ENCODE measurements at regions not wholly inside any gene's neighbourhood (a gene's known extent, or its start where the extent isn't known, plus 50 kb on each side); places are given as distances from the start of the nearest gene placed in this dataset.

DNA sequence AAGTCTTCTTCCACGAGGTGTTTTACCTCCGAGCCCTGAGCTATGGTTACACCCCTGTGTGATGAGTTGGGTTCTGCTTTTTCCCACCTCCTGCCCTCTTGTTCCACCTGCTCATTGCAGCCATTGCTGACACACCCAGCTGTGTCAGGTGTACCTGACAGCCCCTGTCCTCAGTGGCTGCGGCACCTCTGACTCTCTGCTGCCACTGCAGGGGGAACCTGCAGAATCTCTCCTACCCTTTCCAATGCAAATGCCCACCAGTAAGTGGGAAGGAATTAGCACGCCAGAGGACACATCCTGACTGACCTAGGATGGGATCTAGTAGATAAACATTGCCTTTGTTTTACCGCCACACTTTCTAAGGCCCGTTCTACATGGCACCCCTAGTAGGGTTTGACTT lies 600.9 kb upstream of the MKI67 start:
- Histone ChIP-seq H3K27ac (ENCODE audit: low read depth in 2 of 2, low read length in 1 of 2) (no peak overlapping the region), H3F3A (replicated peaks; ENCODE audit: insufficient read depth) (no peaks in the 10 kb centered on the region), H3K36me3 (replicated peaks in 1 of 2; ENCODE audit: control insufficient read depth in 1 of 2, insufficient read depth in 2 of 2, low read length in 1 of 2) (no peaks in the 10 kb centered on the region), H3K4me1 (ENCODE audit: control insufficient read depth in 1 of 2, insufficient read depth in 2 of 2, low read depth in 1 of 2, low read length in 1 of 2) (no peaks in the 10 kb centered on the region), H3K27me3 (ENCODE audit: insufficient read depth) (no peaks in the 10 kb centered on the region), H3K79me2 (ENCODE audit: insufficient read depth) (no peaks in the 10 kb centered on the region), H3K4me3 (ENCODE audit: low read depth in 2 of 2, low read length in 1 of 2) (no peak overlapping the region), H3K9me3 (no peaks in the 10 kb centered on the region), H3K9me2 (no peaks in the 10 kb centered on the region), H3K9ac (no peak overlapping the region), H4K20me1 (ENCODE audit: insufficient read depth) (no peaks in the 10 kb centered on the region), H3K4me2 (no peak overlapping the region), H2AFZ (ENCODE audit: low read depth) (no peak overlapping the region)
- 29% methylated on average over 6 of the region's 6 CpGs for WGBS (ENCODE audit: low lambda C conversion rate)
- no peak for DNase-seq
- ChIA-PET CTCF (interaction anchor here (0.8 kb wide), 1 partner anchor 13 kb away, joined by 3 read pairs; no protein-coding TSS in a partner anchor), POLR2A (no interaction called here)
- TF ChIP-seq, protein P1, sequence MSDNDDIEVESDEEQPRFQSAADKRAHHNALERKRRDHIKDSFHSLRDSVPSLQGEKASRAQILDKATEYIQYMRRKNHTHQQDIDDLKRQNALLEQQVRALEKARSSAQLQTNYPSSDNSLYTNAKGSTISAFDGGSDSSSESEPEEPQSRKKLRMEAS (IDR thresholded peaks at IDR 0.05; ENCODE audit: low read depth), result no peak
- no peak for TF ChIP-seq RXRA (IDR thresholded peaks at IDR 0.05; ENCODE audit: borderline replicate concordance, low read depth)
- no peak for TF ChIP-seq EP300 (IDR thresholded peaks at IDR 0.05; ENCODE audit: borderline replicate concordance in 1 of 2, low read depth in 1 of 2, low read length in 1 of 2)
- TF ChIP-seq, protein P2, sequence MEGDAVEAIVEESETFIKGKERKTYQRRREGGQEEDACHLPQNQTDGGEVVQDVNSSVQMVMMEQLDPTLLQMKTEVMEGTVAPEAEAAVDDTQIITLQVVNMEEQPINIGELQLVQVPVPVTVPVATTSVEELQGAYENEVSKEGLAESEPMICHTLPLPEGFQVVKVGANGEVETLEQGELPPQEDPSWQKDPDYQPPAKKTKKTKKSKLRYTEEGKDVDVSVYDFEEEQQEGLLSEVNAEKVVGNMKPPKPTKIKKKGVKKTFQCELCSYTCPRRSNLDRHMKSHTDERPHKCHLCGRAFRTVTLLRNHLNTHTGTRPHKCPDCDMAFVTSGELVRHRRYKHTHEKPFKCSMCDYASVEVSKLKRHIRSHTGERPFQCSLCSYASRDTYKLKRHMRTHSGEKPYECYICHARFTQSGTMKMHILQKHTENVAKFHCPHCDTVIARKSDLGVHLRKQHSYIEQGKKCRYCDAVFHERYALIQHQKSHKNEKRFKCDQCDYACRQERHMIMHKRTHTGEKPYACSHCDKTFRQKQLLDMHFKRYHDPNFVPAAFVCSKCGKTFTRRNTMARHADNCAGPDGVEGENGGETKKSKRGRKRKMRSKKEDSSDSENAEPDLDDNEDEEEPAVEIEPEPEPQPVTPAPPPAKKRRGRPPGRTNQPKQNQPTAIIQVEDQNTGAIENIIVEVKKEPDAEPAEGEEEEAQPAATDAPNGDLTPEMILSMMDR (IDR thresholded peaks at IDR 0.05), result no peak
- TF ChIP-seq NFIC (IDR thresholded peaks at IDR 0.05; ENCODE audit: borderline replicate concordance), result no peak
- no peak for TF ChIP-seq ELF1 (IDR thresholded peaks at IDR 0.05)
- TF ChIP-seq, protein P3, sequence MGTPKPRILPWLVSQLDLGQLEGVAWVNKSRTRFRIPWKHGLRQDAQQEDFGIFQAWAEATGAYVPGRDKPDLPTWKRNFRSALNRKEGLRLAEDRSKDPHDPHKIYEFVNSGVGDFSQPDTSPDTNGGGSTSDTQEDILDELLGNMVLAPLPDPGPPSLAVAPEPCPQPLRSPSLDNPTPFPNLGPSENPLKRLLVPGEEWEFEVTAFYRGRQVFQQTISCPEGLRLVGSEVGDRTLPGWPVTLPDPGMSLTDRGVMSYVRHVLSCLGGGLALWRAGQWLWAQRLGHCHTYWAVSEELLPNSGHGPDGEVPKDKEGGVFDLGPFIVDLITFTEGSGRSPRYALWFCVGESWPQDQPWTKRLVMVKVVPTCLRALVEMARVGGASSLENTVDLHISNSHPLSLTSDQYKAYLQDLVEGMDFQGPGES (IDR thresholded peaks at IDR 0.05; ENCODE audit: low read depth, low read length), result no peak
- no peak for TF ChIP-seq GATA2 (CRISPR knock-in tag; IDR thresholded peaks at IDR 0.05)
- TF ChIP-seq, protein P4, sequence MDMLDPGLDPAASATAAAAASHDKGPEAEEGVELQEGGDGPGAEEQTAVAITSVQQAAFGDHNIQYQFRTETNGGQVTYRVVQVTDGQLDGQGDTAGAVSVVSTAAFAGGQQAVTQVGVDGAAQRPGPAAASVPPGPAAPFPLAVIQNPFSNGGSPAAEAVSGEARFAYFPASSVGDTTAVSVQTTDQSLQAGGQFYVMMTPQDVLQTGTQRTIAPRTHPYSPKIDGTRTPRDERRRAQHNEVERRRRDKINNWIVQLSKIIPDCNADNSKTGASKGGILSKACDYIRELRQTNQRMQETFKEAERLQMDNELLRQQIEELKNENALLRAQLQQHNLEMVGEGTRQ (IDR thresholded peaks at IDR 0.05; ENCODE audit: borderline replicate concordance, low read depth, low read length), result no peak
- TF ChIP-seq, protein P5, sequence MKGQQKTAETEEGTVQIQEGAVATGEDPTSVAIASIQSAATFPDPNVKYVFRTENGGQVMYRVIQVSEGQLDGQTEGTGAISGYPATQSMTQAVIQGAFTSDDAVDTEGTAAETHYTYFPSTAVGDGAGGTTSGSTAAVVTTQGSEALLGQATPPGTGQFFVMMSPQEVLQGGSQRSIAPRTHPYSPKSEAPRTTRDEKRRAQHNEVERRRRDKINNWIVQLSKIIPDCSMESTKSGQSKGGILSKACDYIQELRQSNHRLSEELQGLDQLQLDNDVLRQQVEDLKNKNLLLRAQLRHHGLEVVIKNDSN (IDR thresholded peaks at IDR 0.05; ENCODE audit: borderline replicate concordance, low read depth), result no peak
- no peak for TF ChIP-seq NRF1 (IDR thresholded peaks at IDR 0.05; ENCODE audit: low read depth, low read length)
- TF ChIP-seq FOXM1 (IDR thresholded peaks at IDR 0.05; ENCODE audit: low read depth), result no peak
- TF ChIP-seq RFX5 (IDR thresholded peaks at IDR 0.05; ENCODE audit: low read length), result no peak
- TF ChIP-seq MEF2A (IDR thresholded peaks at IDR 0.05; ENCODE audit: borderline replicate concordance, low read depth), result no peak
- TF ChIP-seq SMC3 (IDR thresholded peaks at IDR 0.05; ENCODE audit: low read depth, low read length), result no peak
